ENCODE measurements at regions not wholly inside any gene's neighbourhood (a gene's known extent, or its start where the extent isn't known, plus 50 kb on each side); places are given as distances from the start of the nearest gene placed in this dataset.

DNA sequence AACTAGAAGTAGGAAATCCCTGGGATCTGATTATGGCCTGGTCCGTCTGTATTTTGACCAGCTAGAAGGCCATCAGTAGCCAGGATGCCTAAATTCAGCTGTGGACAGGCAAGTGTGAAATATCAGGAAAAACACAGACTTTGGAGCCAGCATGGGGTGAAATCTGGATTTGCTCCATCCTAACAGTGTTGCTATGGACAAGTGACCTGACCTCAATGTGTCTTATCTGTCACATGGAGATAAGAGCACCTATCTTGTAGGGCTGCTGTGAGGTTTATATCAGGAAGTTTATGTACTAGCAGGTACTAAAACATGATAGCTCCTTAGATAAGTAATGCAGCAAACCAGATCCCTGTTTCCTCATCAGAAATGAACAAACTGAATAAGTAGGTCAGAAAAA is 460.4 kb downstream of the STK39 start:
- DNase-seq, result no peak
- H3K9me3 ChIP-seq (ENCODE audit: insufficient read depth, low read length, severe bottlenecking), result no peaks in the 10 kb centered on the region
- H3K36me3 ChIP-seq (ENCODE audit: insufficient read depth, low read length), result no peaks in the 10 kb centered on the region
- no peak for ATAC-seq (ENCODE audit: insufficient read depth, low read depth)
- H3K27ac ChIP-seq (ENCODE audit: low read length), result no peak overlapping the region
- H3K9ac ChIP-seq (ENCODE audit: low read depth, low read length), result no peak overlapping the region
- TF ChIP-seq, protein P1, sequence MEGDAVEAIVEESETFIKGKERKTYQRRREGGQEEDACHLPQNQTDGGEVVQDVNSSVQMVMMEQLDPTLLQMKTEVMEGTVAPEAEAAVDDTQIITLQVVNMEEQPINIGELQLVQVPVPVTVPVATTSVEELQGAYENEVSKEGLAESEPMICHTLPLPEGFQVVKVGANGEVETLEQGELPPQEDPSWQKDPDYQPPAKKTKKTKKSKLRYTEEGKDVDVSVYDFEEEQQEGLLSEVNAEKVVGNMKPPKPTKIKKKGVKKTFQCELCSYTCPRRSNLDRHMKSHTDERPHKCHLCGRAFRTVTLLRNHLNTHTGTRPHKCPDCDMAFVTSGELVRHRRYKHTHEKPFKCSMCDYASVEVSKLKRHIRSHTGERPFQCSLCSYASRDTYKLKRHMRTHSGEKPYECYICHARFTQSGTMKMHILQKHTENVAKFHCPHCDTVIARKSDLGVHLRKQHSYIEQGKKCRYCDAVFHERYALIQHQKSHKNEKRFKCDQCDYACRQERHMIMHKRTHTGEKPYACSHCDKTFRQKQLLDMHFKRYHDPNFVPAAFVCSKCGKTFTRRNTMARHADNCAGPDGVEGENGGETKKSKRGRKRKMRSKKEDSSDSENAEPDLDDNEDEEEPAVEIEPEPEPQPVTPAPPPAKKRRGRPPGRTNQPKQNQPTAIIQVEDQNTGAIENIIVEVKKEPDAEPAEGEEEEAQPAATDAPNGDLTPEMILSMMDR (IDR thresholded peaks at IDR 0.05; ENCODE audit: borderline replicate concordance, extremely low read depth, low read length, poor library complexity, severe bottlenecking), result no peak
- no peak for TF ChIP-seq EZH2 (IDR thresholded peaks at IDR 0.05; ENCODE audit: borderline replicate concordance, low read depth, low read length, severe bottlenecking)
- no peak overlapping the region for H3K4me2 ChIP-seq (ENCODE audit: insufficient read depth, low read length)
- H3K4me1 ChIP-seq (ENCODE audit: insufficient read depth, low read length), result no peaks in the 10 kb centered on the region
- no peak overlapping the region for H2AFZ ChIP-seq (ENCODE audit: low read depth, low read length)
- no peak overlapping the region for H3K4me3 ChIP-seq (ENCODE audit: low read depth in 1 of 2, low read length in 2 of 2)
- H4K20me1 ChIP-seq (ENCODE audit: insufficient read depth, low read length), result no peaks in the 10 kb centered on the region
- H3K79me2 ChIP-seq (ENCODE audit: insufficient read depth, low read length), result no peaks in the 10 kb centered on the region
- no peaks in the 10 kb centered on the region for H3K27me3 ChIP-seq (ENCODE audit: insufficient read depth, low read length, poor library complexity)

GRCh38 chr2:167785606-167786216 is 461.7 kb downstream of the STK39 start:
- DNase-seq (no peak), ATAC-seq (ENCODE audit: insufficient read depth, low read depth) (no peak)
- TF ChIP-seq, protein P1 (IDR thresholded peaks at IDR 0.05; ENCODE audit: borderline replicate concordance, extremely low read depth, low read length, poor library complexity, severe bottlenecking), result no peak
- no peak for TF ChIP-seq EZH2 (IDR thresholded peaks at IDR 0.05; ENCODE audit: borderline replicate concordance, low read depth, low read length, severe bottlenecking)
- Histone ChIP-seq H3K4me2 (ENCODE audit: insufficient read depth, low read length) (no peak overlapping the region), H3K36me3 (ENCODE audit: insufficient read depth, low read length) (no peaks in the 10 kb centered on the region), H2AFZ (ENCODE audit: low read depth, low read length) (no peak overlapping the region), H3K9me3 (ENCODE audit: insufficient read depth, low read length, severe bottlenecking) (no peaks in the 10 kb centered on the region), H3K79me2 (ENCODE audit: insufficient read depth, low read length) (no peaks in the 10 kb centered on the region), H3K27me3 (ENCODE audit: insufficient read depth, low read length, poor library complexity) (no peaks in the 10 kb centered on the region), H3K9ac (ENCODE audit: low read depth, low read length) (no peak overlapping the region), H4K20me1 (ENCODE audit: insufficient read depth, low read length) (no peaks in the 10 kb centered on the region), H3K27ac (ENCODE audit: low read length) (no peak overlapping the region), H3K4me3 (ENCODE audit: low read depth in 1 of 2, low read length in 2 of 2) (no peak overlapping the region), H3K4me1 (ENCODE audit: insufficient read depth, low read length) (no peaks in the 10 kb centered on the region)

- H3K4me2 ChIP-seq (ENCODE audit: insufficient read depth, low read length), result no peak overlapping the region
- no peaks in the 10 kb centered on the region for H4K20me1 ChIP-seq (ENCODE audit: insufficient read depth, low read length)
- TF ChIP-seq EZH2 (IDR thresholded peaks at IDR 0.05; ENCODE audit: borderline replicate concordance, low read depth, low read length, severe bottlenecking), result no peak
- TF ChIP-seq, protein P1 (IDR thresholded peaks at IDR 0.05; ENCODE audit: borderline replicate concordance, extremely low read depth, low read length, poor library complexity, severe bottlenecking), result no peak
- no peak overlapping the region for H2AFZ ChIP-seq (ENCODE audit: low read depth, low read length)
- DNase-seq (no peak), ATAC-seq (ENCODE audit: insufficient read depth, low read depth) (no peak)
- H3K4me3 ChIP-seq (ENCODE audit: low read depth in 1 of 2, low read length in 2 of 2), result no peak overlapping the region
- H3K9me3 ChIP-seq (ENCODE audit: insufficient read depth, low read length, severe bottlenecking), result no peaks in the 10 kb centered on the region
- no peaks in the 10 kb centered on the region for H3K4me1 ChIP-seq (ENCODE audit: insufficient read depth, low read length)
- H3K79me2 ChIP-seq (ENCODE audit: insufficient read depth, low read length), result no peaks in the 10 kb centered on the region
- H3K9ac ChIP-seq (ENCODE audit: low read depth, low read length), result no peak overlapping the region
- H3K36me3 ChIP-seq (ENCODE audit: insufficient read depth, low read length), result no peaks in the 10 kb centered on the region
- no peaks in the 10 kb centered on the region for H3K27me3 ChIP-seq (ENCODE audit: insufficient read depth, low read length, poor library complexity)
- no peak overlapping the region for H3K27ac ChIP-seq (ENCODE audit: low read length)
Observed at GRCh38 chr2:167784084-167784425, 463.3 kb downstream of the STK39 start.
